A549 (cell line): ENCODE measurements at regions not wholly inside any gene's neighbourhood (a gene's known extent, or its start where the extent isn't known, plus 50 kb on each side); places are given as distances from the start of the nearest gene placed in this dataset.
"Not testable (repeated sequence)": the region's sequence is repeated elsewhere in the genome, so short reads cannot be mapped to it uniquely, and the experiment has no call there.

Source experiments
- ATAC-seq, 2 experiments: fragments of 200-7000 bp in 1 of 2; fragments of >200 bp in 1 of 2; cut with Nextera tagmentation in 1 of 2; cut with Tn5 transposase in 1 of 2; 3 replicates each; pipeline versions ENCODE4 v1.8.0 to v1.9.1; 2018 to 2020; ENCODE audit warnings: mild to moderate bottlenecking in 1 of 2, moderate library complexity in 1 of 2
- CTCF ChIA-PET: fragments of 300-600 bp; sonication (Branson Sonifier 250); formaldehyde crosslinking; extraction: SDS; loops from one replicate; lab custom pipeline; 2021; ENCODE audit warnings: antibody characterized with exemption, inconsistent platforms; lab: Yijun Ruan, JAX
- POLR2A ChIA-PET: fragments of 350-600 bp; formaldehyde crosslinking; extraction: SDS; loops from one replicate; lab custom pipeline; 2021; ENCODE audit warnings: antibody characterized with exemption, inconsistent platforms; lab: Yijun Ruan, JAX
- DNase-seq, 2 experiments: peaks; one replicate each; pipeline versions ENCODE4 v3.0.0 to v3.0.0-alpha.2; 2011 to 2016; ENCODE audit warnings: low read depth in 1 of 2, low spot score in 1 of 2
- FAIRE-seq: peaks from 2 replicates; lab custom pipeline; 2011; peaks lifted over from hg19 to GRCh38; lab: Jason Lieb, UNC
- H3K27ac ChIP-seq, 2 experiments: fragments of >200 bp; sonication (Bioruptor Twin); formaldehyde crosslinking; 3 replicates each; pipeline ENCODE4 v1.5.1; 2016 to 2017
- H3K4me1 ChIP-seq: fragments of >200 bp; sonication (Bioruptor Twin); formaldehyde crosslinking; 3 replicates; pipeline ENCODE4 v1.6.1; 2016
- H3K4me2 ChIP-seq: fragments of >200 bp; sonication (Bioruptor Twin); formaldehyde crosslinking; 3 replicates; pipeline ENCODE4 v1.6.1; 2016
- H3K4me3 ChIP-seq: fragments of >200 bp; sonication (Bioruptor Twin); formaldehyde crosslinking; 3 replicates; pipeline ENCODE4 v1.5.1; 2016
- H3K9me3 ChIP-seq: fragments of >200 bp; sonication (Bioruptor Twin); formaldehyde crosslinking; 3 replicates; pipeline ENCODE4 v1.6.1; 2016
- BHLHE40 ChIP-seq: IDR thresholded peaks from 2 replicates; pipeline ENCODE4 v1.6.1; 2012; ENCODE audit warnings: low read depth, low read length, inconsistent platforms
- CBX2 ChIP-seq: fragments of 200-600 bp; sonication (generic); IDR thresholded peaks from 2 replicates; pipeline ENCODE4 v1.6.1; 2016; ENCODE audit warnings: low read depth, mild to moderate bottlenecking, borderline replicate concordance
- CBX8 ChIP-seq: fragments of 200-600 bp; sonication (generic); IDR thresholded peaks from 2 replicates; pipeline ENCODE4 v1.6.1; 2016
- CHD2 ChIP-seq: fragments of 150-350 bp; IDR thresholded peaks from 2 replicates; pipeline ENCODE4 v1.6.1; 2014; ENCODE audit warnings: low read length; ENCODE audit not compliant: partially characterized antibody
- CHD4 ChIP-seq: fragments of 200-600 bp; sonication (generic); IDR thresholded peaks from 2 replicates; pipeline ENCODE4 v1.6.1; 2016; ENCODE audit warnings: antibody characterized with exemption, mild to moderate bottlenecking, borderline replicate concordance
- EHF ChIP-seq: fragments of 250-450 bp; sonication (Bioruptor Pico); IDR thresholded peaks from 2 replicates; pipeline ENCODE4 v1.5.0; 2020; ENCODE audit warnings: mild to moderate bottlenecking
- EHMT2 ChIP-seq: fragments of 200-600 bp; sonication (generic); IDR thresholded peaks from 2 replicates; pipeline ENCODE4 v1.6.1; 2016; ENCODE audit warnings: antibody characterized with exemption, low read depth, mild to moderate bottlenecking, moderate library complexity
- EP300 ChIP-seq, 2 experiments: fragments of >200 bp; sonication (Bioruptor Twin); formaldehyde crosslinking; IDR thresholded peaks; 2 replicates in 1 of 2; 3 replicates in 1 of 2; pipeline ENCODE4 v1.6.1; 2016 to 2017
- ESRRA ChIP-seq: fragments of 150-350 bp; IDR thresholded peaks from 2 replicates; pipeline ENCODE4 v1.6.1; 2014; ENCODE audit warnings: mild to moderate bottlenecking, low read length, borderline replicate concordance
- FOSL2 ChIP-seq, 2 experiments: fragments of 450-650 bp in 1 of 2; fragments of >200 bp in 1 of 2; sonication (Bioruptor Twin) in 1 of 2; formaldehyde crosslinking; IDR thresholded peaks; 2 replicates each; pipeline versions ENCODE4 v1.5.0 to v1.6.1; 2016 to 2020; ENCODE audit warnings: mild to moderate bottlenecking in 1 of 2, moderate library complexity in 1 of 2
- FOXS1 ChIP-seq: fragments of 250-450 bp; sonication (Bioruptor Pico); IDR thresholded peaks from 2 replicates; pipeline ENCODE4 v1.5.0; 2020; ENCODE audit warnings: mild to moderate bottlenecking, moderate library complexity
- GATA3 ChIP-seq: IDR thresholded peaks from 2 replicates; pipeline ENCODE4 v1.6.1; 2012; ENCODE audit warnings: borderline replicate concordance
- HDAC2 ChIP-seq: fragments of 200-600 bp; sonication (generic); IDR thresholded peaks from 2 replicates; pipeline ENCODE4 v1.6.1; 2016
- HEYL ChIP-seq: fragments of 250-450 bp; sonication (Bioruptor Pico); IDR thresholded peaks from 2 replicates; pipeline ENCODE4 v1.8.0; 2021; ENCODE audit warnings: mild to moderate bottlenecking, moderate library complexity
- HOXA7 ChIP-seq: fragments of 250-450 bp; sonication (Bioruptor Pico); IDR thresholded peaks from 2 replicates; pipeline ENCODE4 v1.5.0; 2020; ENCODE audit warnings: mild to moderate bottlenecking, moderate library complexity
- HOXB13 ChIP-seq: fragments of 250-450 bp; sonication (Bioruptor Pico); IDR thresholded peaks from 2 replicates; pipeline ENCODE4 v1.5.0; 2020; ENCODE audit warnings: low read depth, mild to moderate bottlenecking, moderate library complexity
- HOXB5 ChIP-seq: fragments of 250-450 bp; sonication (Bioruptor Pico); IDR thresholded peaks from 2 replicates; pipeline ENCODE4 v1.5.0; 2020; ENCODE audit warnings: mild to moderate bottlenecking, moderate library complexity
- JUNB ChIP-seq: fragments of >200 bp; sonication (Bioruptor Twin); formaldehyde crosslinking; IDR thresholded peaks from 2 replicates; pipeline ENCODE4 v1.6.1; 2016
- KDM1A ChIP-seq: fragments of 200-600 bp; sonication (generic); IDR thresholded peaks from 2 replicates; pipeline ENCODE4 v1.6.1; 2016; ENCODE audit warnings: low read depth, mild to moderate bottlenecking
- MAFK ChIP-seq: fragments of 450-650 bp; IDR thresholded peaks from 2 replicates; pipeline ENCODE4 v1.6.1; 2014; ENCODE audit not compliant: partially characterized antibody
- MAZ ChIP-seq: fragments of 150-350 bp; IDR thresholded peaks from 2 replicates; pipeline ENCODE4 v1.6.1; 2014; ENCODE audit warnings: antibody characterized with exemption, low read depth, low read length, borderline replicate concordance
- NFE2L2 ChIP-seq: fragments of 150-350 bp; conservative IDR thresholded peaks from 2 replicates; pipeline ENCODE4 v1.6.1; 2014; ENCODE audit warnings: low read length
- PHF8 ChIP-seq: fragments of 200-600 bp; sonication (generic); IDR thresholded peaks from 2 replicates; pipeline ENCODE4 v1.6.1; 2016; ENCODE audit warnings: low read depth, mild to moderate bottlenecking, antibody characterized with exemption, moderate library complexity, borderline replicate concordance
- POLR2AphosphoS2 ChIP-seq: conservative IDR thresholded peaks from 2 replicates; pipeline ENCODE4 v1.6.1; 2012; ENCODE audit warnings: low read length, improper control_type of control experiment, inconsistent platforms
- RAD21 ChIP-seq, 2 experiments: fragments of >200 bp in 1 of 2; sonication (Bioruptor Twin) in 1 of 2; formaldehyde crosslinking in 1 of 2; IDR thresholded peaks in 1 of 2; conservative IDR thresholded peaks in 1 of 2; 2 replicates in 1 of 2; 3 replicates in 1 of 2; pipeline ENCODE4 v1.6.1; 2012 to 2018; ENCODE audit warnings: inconsistent platforms in 1 of 2
- RARB ChIP-seq: fragments of 250-450 bp; sonication (Bioruptor Pico); IDR thresholded peaks from 2 replicates; pipeline ENCODE4 v1.8.0; 2021; ENCODE audit warnings: mild to moderate bottlenecking, moderate library complexity
- RCOR1 ChIP-seq: fragments of 150-350 bp; IDR thresholded peaks from 2 replicates; pipeline ENCODE4 v1.6.1; 2014; ENCODE audit warnings: antibody characterized with exemption, low read length, low read depth
- RFX5 ChIP-seq: fragments of 450-650 bp; IDR thresholded peaks from 2 replicates; pipeline ENCODE4 v1.7.1; 2014; ENCODE audit warnings: antibody characterized with exemption, mild to moderate bottlenecking, moderate library complexity
- SMC3 ChIP-seq: fragments of >200 bp; sonication (Bioruptor Twin); formaldehyde crosslinking; IDR thresholded peaks from 3 replicates; pipeline ENCODE4 v1.6.1; 2018; ENCODE audit warnings: inconsistent platforms
- SREBF2 ChIP-seq: fragments of 450-650 bp; IDR thresholded peaks from 2 replicates; pipeline ENCODE4 v1.6.1; 2014; ENCODE audit warnings: mild to moderate bottlenecking, moderate library complexity
- TFCP2L1 ChIP-seq: fragments of 250-450 bp; sonication (Bioruptor Pico); IDR thresholded peaks from 2 replicates; pipeline ENCODE4 v1.5.0; 2021; ENCODE audit warnings: mild to moderate bottlenecking
- TP53 ChIP-seq: fragments of 250-450 bp; sonication (Bioruptor Pico); IDR thresholded peaks from 2 replicates; pipeline ENCODE4 v1.5.0; 2021; ENCODE audit warnings: mild to moderate bottlenecking, moderate library complexity
- ZC3H11A ChIP-seq: fragments of 450-650 bp; IDR thresholded peaks from 2 replicates; pipeline ENCODE4 v1.6.1; 2014; ENCODE audit warnings: antibody characterized with exemption, mild to moderate bottlenecking
- ZNF302 ChIP-seq: fragments of 250-450 bp; sonication (Bioruptor Pico); IDR thresholded peaks from 2 replicates; pipeline ENCODE4 v1.9.0; 2021; ENCODE audit warnings: inconsistent platforms, mild to moderate bottlenecking, moderate library complexity
- ZSCAN20 ChIP-seq: fragments of 250-450 bp; sonication (Bioruptor Pico); IDR thresholded peaks from 2 replicates; pipeline ENCODE4 v1.8.0; 2022; ENCODE audit warnings: mild to moderate bottlenecking, moderate library complexity
- WGBS: methylation state at CpG from one replicate; pipeline ENCODE4 v1.1.6; 2017; ENCODE audit errors: missing lambda C conversion rate; 5-methylcytosine and 5-hydroxymethylcytosine counted together
- TF ChIP-seq, protein P1 (sequence below): fragments of 150-350 bp; IDR thresholded peaks from 2 replicates; pipeline ENCODE4 v1.6.1; 2014; ENCODE audit warnings: low read depth, mild to moderate bottlenecking, low read length
- TF ChIP-seq, protein P2 (sequence below): IDR thresholded peaks from 2 replicates; pipeline ENCODE4 v1.6.1; 2012; ENCODE audit warnings: low read depth, borderline replicate concordance
- TF ChIP-seq, protein P3 (sequence below): fragments of 250-450 bp; sonication (Bioruptor Pico); IDR thresholded peaks from 2 replicates; pipeline ENCODE4 v1.5.0; 2020; ENCODE audit warnings: low read depth, mild to moderate bottlenecking, moderate library complexity
- TF ChIP-seq, protein P4 (sequence below): IDR thresholded peaks from 2 replicates; pipeline ENCODE4 v1.6.1; 2012

DNA sequence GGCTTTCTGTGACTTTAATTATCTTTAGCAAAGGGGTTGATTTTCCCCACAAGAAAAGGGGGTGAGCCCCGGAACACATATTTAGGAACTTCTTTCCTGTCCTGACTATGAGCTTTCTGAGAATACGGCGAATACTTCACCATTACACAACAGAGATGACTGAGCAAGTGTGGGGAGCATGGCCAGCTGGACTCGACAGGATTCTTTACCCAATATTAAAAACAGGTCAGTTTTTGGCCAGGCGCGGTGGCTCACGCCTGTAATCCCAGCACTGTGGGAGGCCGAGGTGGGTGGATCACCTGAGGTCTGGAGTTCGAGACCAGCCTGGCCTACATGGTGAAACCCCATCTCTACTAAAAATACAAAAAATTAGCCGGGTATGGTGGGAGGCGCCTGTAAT is 153.7 kb downstream of the TFAP2C start:
- Histone ChIP-seq H3K27ac (peak overlapping the region; percentile 96 to 97), H3K4me1 (peaks cover 90% of the 10 kb centered on the region), H3K4me2 (peak overlapping the region; percentile 64)
- ATAC-seq, H3K4me3 ChIP-seq, POLR2A ChIA-PET, FAIRE-seq, DNase-seq, H3K9me3 ChIP-seq: not testable (repeated sequence)
- WGBS: 70% methylated on average over 11 of the region's 11 CpGs
- CTCF ChIA-PET: interaction anchor here (0.5 to 1.3 kb wide), 3 partner anchors 20 to 192 kb away, joined by 3 to 9 read pairs (median 5); partner anchors contain the start of gene TFAP2C
- 0 out of 2 replicates have a peak, but pooled peaks have one; percentile 14 for TF ChIP-seq KDM1A

DNA sequence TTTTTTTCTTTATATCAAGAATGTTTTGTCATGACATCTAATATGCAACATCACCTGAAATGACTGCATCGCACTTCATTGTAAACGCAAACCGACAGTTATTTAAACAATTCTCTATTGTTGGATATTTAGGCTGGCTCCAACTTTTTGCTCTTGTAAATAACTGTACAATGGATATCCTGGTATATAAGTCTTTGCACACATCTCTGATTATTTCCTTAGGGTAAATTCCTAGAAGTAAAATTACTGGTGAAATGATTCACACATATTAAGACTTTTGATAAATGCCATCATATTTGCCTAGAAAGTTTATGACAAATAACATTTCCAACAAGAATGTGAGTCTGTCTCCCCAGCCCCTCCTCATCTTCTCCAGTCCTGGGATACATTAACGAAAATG is 154.7 kb downstream of the TFAP2C start:
- H3K27ac ChIP-seq: peak overlapping the region; percentile 96 to 97
- 2% methylated on average over 4 of the region's 4 CpGs for WGBS
- DNase-seq (peak in 1 of 2 experiments; percentile 81), ATAC-seq (no peak), FAIRE-seq (peak; percentile 39)
- ChIA-PET POLR2A (interaction anchor here (0.6 kb wide), 1 partner anchor 20 kb away, joined by 3 read pairs; no protein-coding TSS in a partner anchor), CTCF (no interaction called here)
- H3K4me3 ChIP-seq: no peak overlapping the region
- H3K9me3 ChIP-seq: no peaks in the 10 kb centered on the region
- peak overlapping the region; percentile 64 for H3K4me2 ChIP-seq
- peaks cover 88% of the 10 kb centered on the region for H3K4me1 ChIP-seq
- TF ChIP-seq CBX2: no peak
- 0 out of 2 replicates have a peak, but pooled peaks have one; percentile 19 for TF ChIP-seq FOSL2 (IDR thresholded peaks at IDR 0.05)
- peak; percentile 81 for TF ChIP-seq FOSL2 (CRISPR knock-in tag; IDR thresholded peaks at IDR 0.05)
- TF ChIP-seq, protein P1, sequence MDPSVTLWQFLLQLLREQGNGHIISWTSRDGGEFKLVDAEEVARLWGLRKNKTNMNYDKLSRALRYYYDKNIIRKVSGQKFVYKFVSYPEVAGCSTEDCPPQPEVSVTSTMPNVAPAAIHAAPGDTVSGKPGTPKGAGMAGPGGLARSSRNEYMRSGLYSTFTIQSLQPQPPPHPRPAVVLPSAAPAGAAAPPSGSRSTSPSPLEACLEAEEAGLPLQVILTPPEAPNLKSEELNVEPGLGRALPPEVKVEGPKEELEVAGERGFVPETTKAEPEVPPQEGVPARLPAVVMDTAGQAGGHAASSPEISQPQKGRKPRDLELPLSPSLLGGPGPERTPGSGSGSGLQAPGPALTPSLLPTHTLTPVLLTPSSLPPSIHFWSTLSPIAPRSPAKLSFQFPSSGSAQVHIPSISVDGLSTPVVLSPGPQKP: no peak
- TF ChIP-seq CBX8: no peak
- no peak; the same call in 1 of the 2 replicates for TF ChIP-seq EHF
- no peak for TF ChIP-seq POLR2AphosphoS2
- TF ChIP-seq MAZ: no peak
- no peak for TF ChIP-seq HOXB5
- TF ChIP-seq ZNF302: no peak
- TF ChIP-seq ESRRA: no peak
- TF ChIP-seq EP300 (IDR thresholded peaks at IDR 0.05): peak; percentile 18 to 48; a peak in 2 of 5 replicates
- TF ChIP-seq RFX5: no peak
- no peak for TF ChIP-seq CHD2
- no peak for TF ChIP-seq HOXA7
- TF ChIP-seq JUNB: peak; percentile 69
- TF ChIP-seq ZC3H11A: no peak
- TF ChIP-seq KDM1A: no peak
- TF ChIP-seq GATA3: peak; percentile 88
- no peak for TF ChIP-seq EHMT2
- no peak for TF ChIP-seq BHLHE40
- TF ChIP-seq TP53 (CRISPR knock-in tag): no peak
- no peak for TF ChIP-seq SREBF2
- TF ChIP-seq HDAC2: no peak
- no peak for TF ChIP-seq NFE2L2
- no peak for TF ChIP-seq ZSCAN20 (CRISPR knock-in tag)
- TF ChIP-seq RCOR1: no peak
- TF ChIP-seq PHF8: no peak
- no peak for TF ChIP-seq TFCP2L1 (CRISPR knock-in tag)
- TF ChIP-seq, protein P2, sequence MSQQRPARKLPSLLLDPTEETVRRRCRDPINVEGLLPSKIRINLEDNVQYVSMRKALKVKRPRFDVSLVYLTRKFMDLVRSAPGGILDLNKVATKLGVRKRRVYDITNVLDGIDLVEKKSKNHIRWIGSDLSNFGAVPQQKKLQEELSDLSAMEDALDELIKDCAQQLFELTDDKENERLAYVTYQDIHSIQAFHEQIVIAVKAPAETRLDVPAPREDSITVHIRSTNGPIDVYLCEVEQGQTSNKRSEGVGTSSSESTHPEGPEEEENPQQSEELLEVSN: no peak
- TF ChIP-seq HEYL: no peak
- peak; percentile 10 for TF ChIP-seq MAFK
- no peak for TF ChIP-seq FOXS1 (CRISPR knock-in tag)
- 0 out of 5 replicates have a peak, but pooled peaks have one; percentile 1 to 15 for TF ChIP-seq RAD21 (conservative IDR thresholded peaks at IDR 0.05 in 1 of 2, IDR thresholded peaks at IDR 0.05 in 1 of 2)
- TF ChIP-seq, protein P3, sequence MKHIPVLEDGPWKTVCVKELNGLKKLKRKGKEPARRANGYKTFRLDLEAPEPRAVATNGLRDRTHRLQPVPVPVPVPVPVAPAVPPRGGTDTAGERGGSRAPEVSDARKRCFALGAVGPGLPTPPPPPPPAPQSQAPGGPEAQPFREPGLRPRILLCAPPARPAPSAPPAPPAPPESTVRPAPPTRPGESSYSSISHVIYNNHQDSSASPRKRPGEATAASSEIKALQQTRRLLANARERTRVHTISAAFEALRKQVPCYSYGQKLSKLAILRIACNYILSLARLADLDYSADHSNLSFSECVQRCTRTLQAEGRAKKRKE (CRISPR knock-in tag): no peak
- TF ChIP-seq CHD4: no peak; the same call in 1 of the 2 replicates
- no peak for TF ChIP-seq RARB
- no peak for TF ChIP-seq SMC3
- TF ChIP-seq, protein P4, sequence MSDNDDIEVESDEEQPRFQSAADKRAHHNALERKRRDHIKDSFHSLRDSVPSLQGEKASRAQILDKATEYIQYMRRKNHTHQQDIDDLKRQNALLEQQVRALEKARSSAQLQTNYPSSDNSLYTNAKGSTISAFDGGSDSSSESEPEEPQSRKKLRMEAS: peak; percentile 14; the same call in 1 of the 2 replicates
- no peak for TF ChIP-seq HOXB13 (CRISPR knock-in tag)
